Central memory CD8-positive, alpha-beta T cell (primary cell): ENCODE measurements at regions not wholly inside any gene's neighbourhood (a gene's known extent, or its start where the extent isn't known, plus 50 kb on each side); places are given as distances from the start of the nearest gene placed in this dataset.
"Not testable (repeated sequence)": the region's sequence is repeated elsewhere in the genome, so short reads cannot be mapped to it uniquely, and the experiment has no call there.

Source experiments
- ATAC-seq: fragments of 150-1000 bp; cut with Tn5 transposase; replicated peaks from 2 replicates; pipeline ENCODE4 v1.10.0; 2022; ENCODE audit warnings: mild to moderate bottlenecking, moderate FRiP score, moderate number of reproducible peaks; ENCODE audit not compliant: poor library complexity, severe bottlenecking; ENCODE audit errors: extremely low read depth
- DNase-seq, 2 donors: peaks; one replicate each; pipeline ENCODE4 v3.0.0; 2021; ENCODE audit warnings: low spot score in 2 of 2
- H3K27ac Mint-ChIP-seq: one replicate; pipeline ENCODE4 v1.8.0; 2022; ENCODE audit warnings: low read depth, mild to moderate bottlenecking, moderate library complexity, mixed read lengths
- H3K27me3 Mint-ChIP-seq: one replicate; pipeline ENCODE4 v1.8.0; 2022; ENCODE audit warnings: mixed read lengths
- H3K36me3 Mint-ChIP-seq: one replicate; pipeline ENCODE4 v1.8.0; 2022; ENCODE audit warnings: mild to moderate bottlenecking, moderate library complexity, mixed read lengths; ENCODE audit not compliant: insufficient read depth
- H3K4me1 Mint-ChIP-seq: one replicate; pipeline ENCODE4 v1.8.0; 2022; ENCODE audit warnings: mixed read lengths
- H3K4me3 Mint-ChIP-seq: one replicate; pipeline ENCODE4 v1.8.0; 2022; ENCODE audit warnings: mild to moderate bottlenecking, moderate library complexity, mixed read lengths
- H3K9me3 Mint-ChIP-seq: one replicate; pipeline ENCODE4 v1.8.0; 2022; ENCODE audit warnings: mixed read lengths

GRCh38 chr13:44669534-44669933, 93.4 kb upstream of the TSC22D1 start:
- no peak overlapping the region for H3K27ac Mint-ChIP-seq
- peaks cover 10% of the 10 kb centered on the region for H3K27me3 Mint-ChIP-seq
- H3K36me3 Mint-ChIP-seq, result no peaks in the 10 kb centered on the region
- no peaks in the 10 kb centered on the region for H3K9me3 Mint-ChIP-seq
- H3K4me3 Mint-ChIP-seq, result no peak overlapping the region
- no peaks in the 10 kb centered on the region for H3K4me1 Mint-ChIP-seq
- ATAC-seq, result no peak
- DNase-seq, result no peak

GRCh38 chr13:44668688-44669087, 92.6 kb upstream of the TSC22D1 start:
- Mint-ChIP-seq H3K9me3 (no peaks in the 10 kb centered on the region), H3K4me3 (no peak overlapping the region), H3K27ac (no peak overlapping the region), H3K27me3 (peaks cover 10% of the 10 kb centered on the region), H3K36me3 (no peaks in the 10 kb centered on the region), H3K4me1 (no peaks in the 10 kb centered on the region)
- DNase-seq, result no peak
- no peak for ATAC-seq

GRCh38 chr13:44667943-44668342, 91.8 kb upstream of the TSC22D1 start:
- Mint-ChIP-seq H3K27me3 (peaks cover 10% of the 10 kb centered on the region), H3K4me1 (no peaks in the 10 kb centered on the region), H3K4me3 (no peak overlapping the region), H3K9me3 (no peaks in the 10 kb centered on the region), H3K27ac (no peak overlapping the region), H3K36me3 (no peaks in the 10 kb centered on the region)
- no peak for ATAC-seq
- no peak for DNase-seq

- H3K4me1 Mint-ChIP-seq, H3K36me3 Mint-ChIP-seq, H3K4me3 Mint-ChIP-seq, ATAC-seq, DNase-seq, H3K27ac Mint-ChIP-seq, H3K9me3 Mint-ChIP-seq: not testable (repeated sequence)
- peaks cover 19% of the 10 kb centered on the region for H3K27me3 Mint-ChIP-seq
Measured at GRCh38 chr13:44666538-44666937, 90.4 kb upstream of the TSC22D1 start.

GRCh38 chr13:44664308-44664707, 88.2 kb upstream of the TSC22D1 start:
- no peak overlapping the region for H3K27ac Mint-ChIP-seq
- H3K36me3 Mint-ChIP-seq, result no peaks in the 10 kb centered on the region
- no peaks in the 10 kb centered on the region for H3K9me3 Mint-ChIP-seq
- DNase-seq (no peak), ATAC-seq (no peak)
- H3K4me3 Mint-ChIP-seq, result no peak overlapping the region
- no peaks in the 10 kb centered on the region for H3K4me1 Mint-ChIP-seq
- peaks cover 33% of the 10 kb centered on the region for H3K27me3 Mint-ChIP-seq

GRCh38 chr13:44662515-44662914, 86.4 kb upstream of the TSC22D1 start:
- Mint-ChIP-seq H3K36me3 (no peaks in the 10 kb centered on the region), H3K4me3 (no peak overlapping the region), H3K27me3 (peaks cover 33% of the 10 kb centered on the region), H3K9me3 (no peaks in the 10 kb centered on the region), H3K4me1 (no peaks in the 10 kb centered on the region), H3K27ac (no peak overlapping the region)
- DNase-seq, result no peak
- ATAC-seq, result no peak

GRCh38 chr13:44661936-44662335, 85.8 kb upstream of the TSC22D1 start:
- ATAC-seq, result no peak
- H3K9me3 Mint-ChIP-seq, result no peaks in the 10 kb centered on the region

GRCh38 chr13:44660050-44660449, 83.9 kb upstream of the TSC22D1 start:
- H3K27me3 Mint-ChIP-seq, result peaks cover 27% of the 10 kb centered on the region
- no peak overlapping the region for H3K4me3 Mint-ChIP-seq
- ATAC-seq (no peak), DNase-seq (no peak)
- H3K4me1 Mint-ChIP-seq, result no peaks in the 10 kb centered on the region
- H3K36me3 Mint-ChIP-seq, result no peaks in the 10 kb centered on the region
- no peak overlapping the region for H3K27ac Mint-ChIP-seq
- H3K9me3 Mint-ChIP-seq, result no peaks in the 10 kb centered on the region

More at GRCh38 chr13:44661936-44662335, 85.8 kb upstream of the TSC22D1 start:
- Mint-ChIP-seq H3K36me3 (no peaks in the 10 kb centered on the region), H3K27ac (no peak overlapping the region), H3K4me1 (no peaks in the 10 kb centered on the region), H3K4me3 (no peak overlapping the region), H3K27me3 (peaks cover 33% of the 10 kb centered on the region)
- no peak for DNase-seq

- no peak overlapping the region for H3K4me3 Mint-ChIP-seq
- H3K36me3 Mint-ChIP-seq, result peaks cover 2% of the 10 kb centered on the region
Measured at GRCh38 chr13:44652962-44653660, 77.0 kb upstream of the TSC22D1 start.

GRCh38 chr13:44652168-44652567, 76.0 kb upstream of the TSC22D1 start:
- Mint-ChIP-seq H3K4me1 (no peaks in the 10 kb centered on the region), H3K4me3 (no peak overlapping the region), H3K27me3 (peaks cover 25% of the 10 kb centered on the region), H3K36me3 (peaks cover 2% of the 10 kb centered on the region), H3K9me3 (no peaks in the 10 kb centered on the region), H3K27ac (no peak overlapping the region)
- ATAC-seq (no peak), DNase-seq (no peak)

More at GRCh38 chr13:44652962-44653660, 77.0 kb upstream of the TSC22D1 start:
- no peak for ATAC-seq
- H3K9me3 Mint-ChIP-seq, result no peaks in the 10 kb centered on the region
- H3K27me3 Mint-ChIP-seq, result peaks cover 23% of the 10 kb centered on the region
- H3K27ac Mint-ChIP-seq, result no peak overlapping the region
- no peak for DNase-seq
- no peaks in the 10 kb centered on the region for H3K4me1 Mint-ChIP-seq

- H3K9me3 Mint-ChIP-seq, result no peaks in the 10 kb centered on the region
- peaks cover 2% of the 10 kb centered on the region for H3K36me3 Mint-ChIP-seq
- H3K27ac Mint-ChIP-seq, result no peak overlapping the region
- H3K4me3 Mint-ChIP-seq, result no peak overlapping the region
- H3K27me3 Mint-ChIP-seq, result peaks cover 29% of the 10 kb centered on the region
- no peaks in the 10 kb centered on the region for H3K4me1 Mint-ChIP-seq
- no peak for ATAC-seq
- no peak for DNase-seq
Measured at GRCh38 chr13:44651724-44652123, 75.6 kb upstream of the TSC22D1 start.

- H3K36me3 Mint-ChIP-seq, result peaks cover 2% of the 10 kb centered on the region
- H3K27me3 Mint-ChIP-seq, result peaks cover 34% of the 10 kb centered on the region
- H3K27ac Mint-ChIP-seq, result no peak overlapping the region
- no peak for DNase-seq
- no peak for ATAC-seq
- H3K4me3 Mint-ChIP-seq, result no peak overlapping the region
- no peaks in the 10 kb centered on the region for H3K9me3 Mint-ChIP-seq
- no peaks in the 10 kb centered on the region for H3K4me1 Mint-ChIP-seq
Measured at GRCh38 chr13:44651209-44651608, 75.1 kb upstream of the TSC22D1 start.

GRCh38 chr13:44649834-44650233, 73.7 kb upstream of the TSC22D1 start:
- no peak for DNase-seq
- H3K36me3 Mint-ChIP-seq, result peaks cover 2% of the 10 kb centered on the region
- peaks cover 34% of the 10 kb centered on the region for H3K27me3 Mint-ChIP-seq
- H3K27ac Mint-ChIP-seq, result no peak overlapping the region
- ATAC-seq, result no peak
- no peak overlapping the region for H3K4me3 Mint-ChIP-seq
- H3K9me3 Mint-ChIP-seq, result no peaks in the 10 kb centered on the region
- no peaks in the 10 kb centered on the region for H3K4me1 Mint-ChIP-seq
